ENCODE measurements at regions not wholly inside any gene's neighbourhood (a gene's known extent, or its start where the extent isn't known, plus 50 kb on each side); places are given as distances from the start of the nearest gene placed in this dataset.
"Not testable (repeated sequence)": the region's sequence is repeated elsewhere in the genome, so short reads cannot be mapped to it uniquely, and the experiment has no call there.

DNA sequence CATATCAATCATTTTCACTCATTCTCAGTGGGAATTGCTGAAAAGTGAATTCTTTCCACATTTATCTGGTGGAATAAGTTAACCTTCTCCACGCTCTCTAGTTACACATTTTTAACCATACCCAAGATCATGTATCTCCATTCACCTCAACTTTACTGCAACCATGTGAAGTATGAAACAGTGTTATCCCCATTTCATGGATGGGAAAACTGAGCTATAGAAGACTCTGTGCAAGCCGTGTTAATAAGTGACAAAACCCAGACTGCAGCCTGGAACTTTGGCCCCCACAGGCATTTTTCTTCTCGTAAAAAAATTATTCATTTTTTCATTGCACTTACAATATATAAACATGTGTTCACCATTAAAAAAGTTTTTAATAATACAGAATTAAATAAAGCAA, 82.4 kb upstream of the CCND2 start:
- no peak for DNase-seq

GRCh38 chr12:4190366-4191063, 83.0 kb upstream of the CCND2 start:
- peak; percentile 32 for DNase-seq

DNA sequence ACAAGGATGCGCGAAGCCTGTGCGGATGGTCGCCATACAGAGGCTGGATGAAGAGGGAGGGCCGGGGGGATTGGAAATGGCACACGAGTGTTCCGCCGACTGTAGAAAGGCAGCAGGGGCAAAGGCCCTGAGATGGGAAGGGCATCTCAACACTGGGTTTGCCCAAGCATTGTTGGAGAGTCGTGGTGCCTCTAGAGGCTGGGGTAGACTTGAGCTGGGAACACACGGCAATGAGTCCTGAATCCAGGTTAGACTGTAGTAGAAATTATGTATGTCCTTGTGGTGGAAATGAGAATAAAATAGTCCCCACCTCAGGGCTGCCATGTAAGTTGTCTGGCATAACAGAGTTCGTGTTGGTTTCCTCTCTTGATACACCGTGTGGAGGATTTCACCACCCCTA, 83.8 kb upstream of the CCND2 start:
- no peak for DNase-seq

DNA sequence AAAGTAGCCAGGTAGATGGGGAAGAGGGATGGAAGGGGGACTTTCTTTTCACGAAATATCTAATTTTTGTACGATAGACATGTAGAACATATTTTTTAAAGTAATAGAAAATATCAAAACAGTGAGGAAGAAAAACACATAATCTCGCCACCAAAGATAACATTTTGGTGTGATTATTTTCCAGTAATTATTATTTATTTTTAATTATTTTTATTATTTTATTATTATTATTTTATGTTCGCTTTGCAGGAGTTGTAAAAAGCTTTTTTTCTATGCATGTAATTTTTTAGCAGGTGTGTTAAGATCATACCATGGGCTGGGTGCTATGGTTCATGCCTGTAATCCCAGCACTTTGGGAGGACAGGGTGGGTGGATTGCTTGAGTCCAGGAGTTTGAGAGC, 85.6 kb upstream of the CCND2 start:
- no peak for DNase-seq

DNA sequence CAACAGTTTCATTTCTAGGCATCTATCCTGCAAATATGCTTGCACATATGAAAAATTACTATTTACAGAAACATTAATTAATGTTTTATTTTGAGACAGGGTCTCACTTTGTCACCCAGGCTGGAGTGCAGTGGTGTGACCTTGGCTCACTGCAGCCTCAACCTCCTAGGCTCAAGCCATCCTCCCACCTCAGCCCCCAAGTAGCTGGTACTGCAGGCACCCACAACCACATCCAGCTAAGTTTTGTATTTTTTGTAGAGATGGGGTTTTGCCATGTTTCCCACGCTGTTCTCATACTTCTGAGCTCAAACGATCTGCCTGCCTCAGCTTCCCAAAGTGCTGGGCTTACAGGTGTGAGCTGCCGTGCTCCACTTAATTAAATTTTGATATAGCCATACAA, 86.2 kb upstream of the CCND2 start:
- DNase-seq = not testable (repeated sequence)

GRCh38 chr12:4178424-4179170, 95.0 kb upstream of the CCND2 start:
- no peak for DNase-seq

- DNase-seq = peak; percentile 59
These were observed 96.3 kb upstream of the CCND2 start for GRCh38 chr12:4177262-4177661.

- DNase-seq = no peak
These were observed 97.4 kb upstream of the CCND2 start for GRCh38 chr12:4176168-4176567.

DNA sequence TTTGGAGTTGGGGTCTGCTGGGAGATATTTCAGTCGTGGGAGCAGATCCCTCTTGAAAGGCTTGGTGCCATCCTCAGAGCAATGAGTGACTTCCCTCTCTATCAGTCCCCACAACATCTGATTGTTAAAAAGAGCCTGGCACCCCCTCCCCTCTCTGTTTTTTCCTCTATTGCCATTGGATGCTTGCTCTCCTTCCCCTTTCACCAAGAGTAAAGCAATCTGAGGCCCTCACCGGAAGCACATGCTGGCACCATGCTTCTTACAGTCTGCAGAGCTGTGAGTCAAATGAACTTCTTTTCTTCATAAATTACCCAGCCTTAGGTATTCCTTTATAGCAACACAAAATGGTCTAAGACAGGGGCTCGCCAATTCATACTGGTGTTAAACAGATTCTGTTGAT, 99.1 kb upstream of the CCND2 start:
- peak; percentile 53 for DNase-seq

GRCh38 chr12:4172999-4173398, 100.6 kb upstream of the CCND2 start:
- DNase-seq = no peak

GRCh38 chr12:4171742-4172141, 101.8 kb upstream of the CCND2 start:
- no peak for DNase-seq

DNA sequence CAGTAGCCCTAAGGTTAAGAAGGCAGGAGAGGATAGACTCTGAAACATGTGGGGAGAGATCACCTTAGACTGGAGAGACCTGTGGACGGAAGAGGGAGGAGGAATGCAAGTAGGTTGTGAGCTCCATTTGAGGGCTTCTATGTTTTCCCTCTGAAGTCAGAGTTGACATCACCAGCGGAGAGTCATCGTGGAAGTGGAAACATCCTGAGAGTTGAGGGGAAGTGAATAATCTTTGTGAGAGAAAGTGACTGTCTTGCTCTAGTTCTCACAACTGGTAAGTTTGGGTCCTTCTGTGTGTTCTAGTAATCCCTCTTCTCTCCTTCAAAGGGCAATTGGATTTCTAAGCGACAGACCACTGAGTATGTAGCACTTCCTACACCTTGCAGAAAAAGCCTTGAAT, 103.6 kb upstream of the CCND2 start:
- no peak for DNase-seq

DNA sequence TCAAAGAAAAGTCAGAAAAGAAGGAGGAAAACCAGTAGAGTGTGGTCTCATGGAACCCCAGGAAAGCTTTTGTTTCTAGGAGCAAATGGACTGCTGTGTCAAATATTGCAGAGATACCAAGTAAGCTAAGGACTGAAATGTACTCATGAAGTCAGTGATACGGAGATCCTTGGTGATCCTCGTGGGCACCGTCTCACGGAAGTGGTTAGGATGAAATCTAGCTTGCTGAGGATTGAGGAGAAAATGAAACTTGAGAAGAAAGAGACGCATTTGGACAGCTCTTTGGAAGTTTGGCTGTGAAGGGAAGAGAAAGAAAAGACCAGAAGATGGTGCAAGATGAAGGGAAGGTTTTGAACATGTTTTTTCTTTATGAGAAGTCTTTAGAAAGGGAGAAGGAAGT, 104.0 kb upstream of the CCND2 start:
- no peak for DNase-seq

DNA sequence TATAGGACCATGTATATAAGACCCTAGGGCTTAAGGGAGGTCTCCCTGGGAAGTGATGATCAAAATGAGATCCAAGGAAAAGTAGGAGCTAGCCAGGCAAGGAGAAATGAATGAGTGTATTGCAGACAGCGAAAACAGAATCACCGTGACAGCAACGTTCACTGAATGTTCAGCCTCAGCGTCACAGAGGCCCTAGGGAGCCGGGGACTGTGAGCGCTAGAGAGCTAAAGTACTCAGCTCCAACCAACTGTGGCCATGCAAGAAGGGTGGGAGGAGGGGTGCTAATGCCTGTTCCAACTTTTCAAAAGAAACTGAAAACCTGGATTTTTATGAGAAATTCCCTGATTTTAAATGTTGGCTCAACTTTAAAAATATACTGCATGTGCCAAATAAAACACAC, 105.5 kb upstream of the CCND2 start:
- DNase-seq = no peak

DNA sequence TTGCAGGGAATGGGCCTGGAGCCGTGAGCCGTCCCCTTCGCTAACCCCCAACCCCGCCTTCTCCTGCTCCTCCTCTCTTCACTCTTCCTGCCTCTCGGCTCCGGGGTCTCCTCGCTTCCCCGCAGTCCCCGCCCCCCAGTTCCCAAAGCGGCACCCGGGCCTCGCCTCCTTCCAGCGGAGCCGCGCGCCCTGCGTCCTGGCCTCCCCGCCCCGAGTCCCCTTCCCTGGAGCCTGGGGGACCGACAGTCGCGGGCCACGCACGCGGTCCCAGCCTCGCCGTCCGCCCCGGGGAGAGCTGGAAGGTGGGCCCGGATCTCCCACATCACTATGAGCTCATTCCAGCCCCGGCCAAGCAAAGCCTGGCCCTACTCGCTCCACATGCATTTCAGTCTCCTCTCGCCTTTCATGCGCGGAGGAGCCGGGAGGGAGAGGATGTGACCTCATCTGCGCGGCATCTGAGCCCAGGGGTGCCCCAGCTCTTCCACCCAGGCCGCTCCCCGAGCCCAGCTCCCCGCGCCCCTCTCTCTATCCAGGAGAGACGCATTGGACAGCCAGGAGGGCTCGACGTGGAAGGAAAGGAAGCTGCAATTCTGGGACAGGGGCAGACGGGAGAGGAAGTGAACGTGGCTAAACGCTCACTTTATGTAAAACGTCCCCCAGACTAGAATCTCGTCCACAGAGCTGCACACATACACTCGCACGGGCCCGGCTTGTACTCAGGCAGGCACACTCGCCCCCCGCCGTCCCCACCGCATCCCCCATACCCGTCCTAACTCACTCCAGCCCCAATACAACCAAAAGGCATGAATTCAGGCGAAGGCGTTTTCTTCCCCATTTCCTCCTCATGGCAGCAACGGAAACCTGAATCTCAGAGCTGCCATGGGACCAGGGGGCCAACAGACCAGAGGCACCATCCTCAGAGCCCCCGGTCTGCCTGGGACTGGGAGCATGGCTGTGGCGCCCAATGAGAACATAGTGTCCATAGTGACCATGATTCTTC, 108.7 kb upstream of the CCND2 start:
- peak; percentile 76 for DNase-seq

DNA sequence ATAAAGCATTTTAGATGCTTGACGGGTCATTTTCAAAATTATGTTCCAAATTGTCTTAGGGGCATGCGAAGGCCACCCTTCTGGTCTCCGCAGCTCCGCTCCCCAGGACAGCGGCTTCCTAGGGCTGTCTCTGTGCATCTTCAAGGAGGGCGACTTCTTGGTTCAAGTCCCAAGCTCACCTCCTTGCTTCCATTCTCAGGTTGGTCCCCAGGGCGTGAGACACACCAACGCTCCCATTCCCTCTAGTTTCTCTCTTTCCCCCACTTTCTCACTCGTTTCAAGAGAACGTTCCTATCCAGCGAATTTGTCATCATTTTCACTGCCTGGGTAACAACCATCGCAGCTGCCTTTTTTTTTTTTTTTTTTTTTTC, 109.4 kb upstream of the CCND2 start:
- no peak for DNase-seq

- DNase-seq = no peak
These were observed 111.8 kb upstream of the CCND2 start for GRCh38 chr12:4161718-4162117.

DNA sequence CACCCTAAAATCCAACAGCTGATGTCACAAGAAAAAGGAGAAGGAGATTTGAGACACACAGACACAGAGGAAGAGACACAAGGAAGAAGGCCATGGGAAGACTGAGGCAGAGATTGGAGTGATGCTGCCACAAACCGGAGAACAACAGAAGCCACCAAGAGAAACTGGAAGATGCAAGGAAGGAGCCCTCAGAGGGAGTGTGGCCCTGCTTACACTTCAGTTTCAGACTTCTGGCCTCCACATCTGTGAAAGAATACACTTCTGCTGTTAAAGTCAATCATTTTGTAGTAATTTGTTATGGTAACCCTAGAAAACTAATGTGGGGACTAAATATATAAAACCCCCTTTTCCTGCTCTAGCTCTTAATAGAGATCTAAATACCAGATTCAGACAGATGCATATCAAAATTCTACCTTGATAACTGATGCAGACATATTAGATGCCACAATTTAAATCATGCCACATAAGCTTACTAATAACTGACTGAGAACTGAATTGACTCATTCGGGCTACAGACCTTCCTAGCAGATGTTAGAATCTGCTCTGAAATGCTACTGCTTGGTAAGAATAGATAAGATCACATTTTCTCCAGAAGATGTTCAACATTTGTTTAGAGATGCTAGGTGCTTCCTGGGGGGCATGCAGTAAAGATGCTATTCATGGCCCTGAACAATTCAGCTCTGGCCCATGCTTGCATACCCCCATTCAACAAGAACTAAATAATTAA, 113.1 kb upstream of the CCND2 start:
- no peak for DNase-seq

- no peak for DNase-seq
These were observed 113.7 kb upstream of the CCND2 start for GRCh38 chr12:4159851-4160250.

DNA sequence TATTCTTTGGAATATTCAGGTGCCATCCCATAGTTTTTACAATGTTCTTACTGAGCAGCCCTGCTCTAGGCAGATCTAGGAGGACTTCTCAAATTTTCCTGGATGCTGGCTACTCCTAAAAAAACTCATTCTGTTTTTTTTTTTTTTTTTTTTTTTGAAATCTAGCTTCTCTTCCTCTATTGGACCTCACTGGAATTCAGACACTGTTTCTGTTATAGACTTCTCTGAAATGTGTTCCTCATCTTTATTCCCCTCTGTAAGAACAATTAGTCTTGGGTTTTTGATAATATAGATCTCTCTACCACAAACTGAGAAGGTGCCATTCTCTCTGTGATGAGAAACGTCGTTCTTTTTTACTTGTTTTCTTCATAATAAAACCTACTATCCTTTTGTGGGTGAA, 115.3 kb upstream of the CCND2 start:
- DNase-seq = no peak

- DNase-seq = no peak
These were observed 116.4 kb upstream of the CCND2 start for GRCh38 chr12:4157122-4157521.

DNA sequence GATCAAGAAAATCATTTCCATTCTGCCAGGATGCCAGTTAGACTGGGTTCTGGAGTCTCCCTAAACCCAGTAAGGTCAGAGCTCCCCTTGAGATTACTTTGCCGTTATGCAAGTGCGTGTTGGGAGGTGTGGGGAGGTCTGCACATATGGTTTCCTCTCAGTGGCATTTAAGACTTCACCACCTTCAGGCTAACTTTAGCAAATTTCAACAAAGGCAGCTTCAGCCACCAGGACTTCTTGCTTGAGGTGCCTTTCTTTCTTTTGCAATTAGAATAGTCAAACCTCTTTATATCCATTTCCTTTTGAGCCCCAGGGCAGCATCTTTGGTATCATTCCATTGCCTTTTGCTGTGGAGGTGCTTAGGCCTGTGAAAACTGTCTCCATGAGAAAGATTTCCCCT, 117.2 kb upstream of the CCND2 start:
- DNase-seq = peak; percentile 29

GRCh38 chr12:4154672-4155225, 118.8 kb upstream of the CCND2 start:
- DNase-seq = no peak
